ENCODE measurements at regions not wholly inside any gene's neighbourhood (a gene's known extent, or its start where the extent isn't known, plus 50 kb on each side); places are given as distances from the start of the nearest gene placed in this dataset.

DNA sequence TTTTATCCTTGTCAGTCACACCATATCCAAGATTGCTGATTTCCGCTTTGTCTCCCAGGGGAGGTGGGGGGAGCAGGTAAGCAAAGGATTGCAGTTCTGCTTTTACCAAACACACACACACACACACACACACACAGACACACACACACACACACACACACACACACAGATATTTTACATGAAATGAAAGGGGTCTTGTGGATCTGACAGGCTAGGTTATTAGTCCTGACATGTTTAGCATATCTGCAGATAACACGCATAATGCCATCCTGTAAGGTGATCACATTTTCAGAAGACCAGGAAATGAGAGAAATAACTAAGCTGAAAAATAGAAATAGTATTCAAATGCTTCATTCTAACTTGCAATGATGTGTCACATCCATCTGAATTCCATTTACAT is 1113.3 kb downstream of the CDH8 start:
- TF ChIP-seq CTCF (IDR thresholded peaks at IDR 0.05) (no peak), EP300 (IDR thresholded peaks at IDR 0.05) (no peak), POLR2AphosphoS5 (IDR thresholded peaks at IDR 0.05) (no peak)
